HL-60 (cell line): ENCODE measurements at regions not wholly inside any gene's neighbourhood (a gene's known extent, or its start where the extent isn't known, plus 50 kb on each side); places are given as distances from the start of the nearest gene placed in this dataset.

Experiments used
- DNase-seq, 2 experiments: peaks; one replicate each; pipeline ENCODE4 v3.0.0-alpha.2; 2010 to 2020; ENCODE audit warnings: low read depth in 1 of 2, low spot score in 1 of 2
- H3K27ac ChIP-seq: fragments of 250-450 bp; sonication (Bioruptor Pico); replicated peaks from 2 replicates; pipeline ENCODE4 v1.5.1; 2020; ENCODE audit warnings: mild to moderate bottlenecking, moderate library complexity
- H3K27me3 ChIP-seq: fragments of 250-450 bp; sonication (Bioruptor Pico); 2 replicates; pipeline ENCODE4 v1.5.1; 2021; ENCODE audit warnings: mild to moderate bottlenecking, moderate library complexity; ENCODE audit not compliant: insufficient read depth, poor library complexity, severe bottlenecking
- H3K4me3 ChIP-seq: replicated peaks from 2 replicates; pipeline ENCODE4 v1.5.1; 2011; ENCODE audit warnings: mild to moderate bottlenecking, control low read depth, low read length; ENCODE audit not compliant: insufficient read depth
- CTCF ChIP-seq: IDR thresholded peaks from one replicate; pipeline ENCODE4 v1.5.1; 2011; ENCODE audit warnings: low read length, control low read depth, inconsistent platforms; ENCODE audit not compliant: insufficient read depth
- GABPA ChIP-seq: IDR thresholded peaks from 2 replicates; pipeline ENCODE4 v1.6.1; 2012; ENCODE audit warnings: low read depth
- POLR2AphosphoS5 ChIP-seq: IDR thresholded peaks from 2 replicates; pipeline ENCODE4 v1.6.1; 2012; ENCODE audit warnings: low read depth
- SPI1 ChIP-seq: IDR thresholded peaks from 2 replicates; pipeline ENCODE4 v1.6.1; 2012; ENCODE audit warnings: low read depth, mild to moderate bottlenecking, borderline replicate concordance
- TF ChIP-seq, protein P1 (sequence below): IDR thresholded peaks from 2 replicates; pipeline ENCODE4 v1.6.1; 2012; ENCODE audit warnings: low read depth; ENCODE audit not compliant: insufficient replicate concordance

DNA sequence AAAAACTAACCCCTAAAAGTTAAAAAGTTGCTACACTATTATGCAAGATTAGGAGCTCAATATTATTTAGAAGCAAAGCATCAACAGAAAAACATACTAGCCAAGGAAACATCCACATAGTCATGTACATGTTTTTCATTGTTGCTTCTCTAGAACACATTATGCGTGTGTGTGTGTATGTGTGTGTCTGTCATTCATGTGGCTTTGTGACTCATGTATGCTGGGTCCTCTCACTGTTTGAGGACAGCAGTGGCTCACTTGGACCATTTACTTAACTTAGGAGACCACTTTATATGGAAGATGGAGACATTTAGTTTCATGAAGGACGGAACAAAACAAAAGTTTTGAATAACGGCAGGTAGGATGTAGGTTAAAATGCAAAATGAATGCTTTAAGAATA is 219.4 kb upstream of the THBS1 start:
- H3K27ac ChIP-seq = no peak overlapping the region
- no peaks in the 10 kb centered on the region for H3K27me3 ChIP-seq
- H3K4me3 ChIP-seq = no peak overlapping the region
- DNase-seq = no peak
- TF ChIP-seq GABPA (no peak), POLR2AphosphoS5 (no peak), SPI1 (no peak), CTCF (no peak)
- TF ChIP-seq, protein P1, sequence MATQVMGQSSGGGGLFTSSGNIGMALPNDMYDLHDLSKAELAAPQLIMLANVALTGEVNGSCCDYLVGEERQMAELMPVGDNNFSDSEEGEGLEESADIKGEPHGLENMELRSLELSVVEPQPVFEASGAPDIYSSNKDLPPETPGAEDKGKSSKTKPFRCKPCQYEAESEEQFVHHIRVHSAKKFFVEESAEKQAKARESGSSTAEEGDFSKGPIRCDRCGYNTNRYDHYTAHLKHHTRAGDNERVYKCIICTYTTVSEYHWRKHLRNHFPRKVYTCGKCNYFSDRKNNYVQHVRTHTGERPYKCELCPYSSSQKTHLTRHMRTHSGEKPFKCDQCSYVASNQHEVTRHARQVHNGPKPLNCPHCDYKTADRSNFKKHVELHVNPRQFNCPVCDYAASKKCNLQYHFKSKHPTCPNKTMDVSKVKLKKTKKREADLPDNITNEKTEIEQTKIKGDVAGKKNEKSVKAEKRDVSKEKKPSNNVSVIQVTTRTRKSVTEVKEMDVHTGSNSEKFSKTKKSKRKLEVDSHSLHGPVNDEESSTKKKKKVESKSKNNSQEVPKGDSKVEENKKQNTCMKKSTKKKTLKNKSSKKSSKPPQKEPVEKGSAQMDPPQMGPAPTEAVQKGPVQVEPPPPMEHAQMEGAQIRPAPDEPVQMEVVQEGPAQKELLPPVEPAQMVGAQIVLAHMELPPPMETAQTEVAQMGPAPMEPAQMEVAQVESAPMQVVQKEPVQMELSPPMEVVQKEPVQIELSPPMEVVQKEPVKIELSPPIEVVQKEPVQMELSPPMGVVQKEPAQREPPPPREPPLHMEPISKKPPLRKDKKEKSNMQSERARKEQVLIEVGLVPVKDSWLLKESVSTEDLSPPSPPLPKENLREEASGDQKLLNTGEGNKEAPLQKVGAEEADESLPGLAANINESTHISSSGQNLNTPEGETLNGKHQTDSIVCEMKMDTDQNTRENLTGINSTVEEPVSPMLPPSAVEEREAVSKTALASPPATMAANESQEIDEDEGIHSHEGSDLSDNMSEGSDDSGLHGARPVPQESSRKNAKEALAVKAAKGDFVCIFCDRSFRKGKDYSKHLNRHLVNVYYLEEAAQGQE = no peak

GRCh38 chr15:39362821-39363561 is 217.9 kb upstream of the THBS1 start:
- no peak overlapping the region for H3K27ac ChIP-seq
- no peak for DNase-seq
- H3K4me3 ChIP-seq = no peak overlapping the region
- no peaks in the 10 kb centered on the region for H3K27me3 ChIP-seq
- TF ChIP-seq, protein P1 = no peak
- TF ChIP-seq POLR2AphosphoS5 (no peak), SPI1 (no peak), CTCF (no peak), GABPA (no peak)

DNA sequence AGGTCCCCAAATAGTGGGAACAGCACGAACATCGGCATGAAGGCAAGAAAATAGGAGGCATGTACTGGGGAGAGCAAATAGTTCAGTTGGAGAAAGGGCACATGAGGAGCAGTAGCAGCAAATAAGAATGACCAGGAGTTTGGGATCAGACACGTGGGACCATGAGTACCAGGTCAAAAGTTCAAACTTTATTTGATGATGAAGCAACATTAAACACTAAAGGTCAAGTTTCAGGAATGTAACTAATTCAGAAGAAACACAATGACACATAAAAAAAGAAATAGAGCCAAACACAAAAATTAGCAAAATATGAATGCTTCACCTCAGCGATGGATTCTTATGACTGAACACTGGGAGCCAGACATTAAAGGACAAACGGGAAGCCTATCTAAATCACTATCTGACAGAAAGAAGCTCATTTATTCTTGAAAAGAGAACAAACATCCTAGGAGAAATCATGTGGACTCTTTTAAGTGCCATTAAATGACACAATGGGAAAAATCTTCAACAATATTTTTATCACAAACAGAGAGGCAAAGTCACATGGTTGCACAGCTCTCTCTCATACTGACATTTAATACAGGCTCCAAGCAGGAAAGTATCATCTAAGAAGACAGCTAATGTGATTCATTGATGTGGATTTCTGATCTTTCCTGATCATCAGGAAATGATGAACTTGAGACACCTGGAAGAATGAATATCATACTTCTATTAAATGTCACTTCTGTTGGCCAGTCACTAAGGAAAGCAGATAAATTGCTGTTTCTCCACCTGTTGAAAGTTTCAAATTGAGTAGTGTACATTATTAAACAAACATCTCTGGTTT is 216.9 kb upstream of the THBS1 start:
- TF ChIP-seq, protein P1 = no peak
- TF ChIP-seq SPI1 (no peak), CTCF (no peak), GABPA (no peak), POLR2AphosphoS5 (no peak)
- Histone ChIP-seq H3K27me3 (no peaks in the 10 kb centered on the region), H3K27ac (no peak overlapping the region), H3K4me3 (no peak overlapping the region)
- DNase-seq = no peak
